Lung (tissue), 11 donors: ENCODE measurements at regions not wholly inside any gene's neighbourhood (a gene's known extent, or its start where the extent isn't known, plus 50 kb on each side); places are given as distances from the start of the nearest gene placed in this dataset.

Source experiments
- ATAC-seq: fragments of 200-7000 bp; cut with Tn5 transposase; one replicate; pipeline ENCODE4 v1.9.1; 2020; ENCODE audit warnings: moderate number of reproducible peaks; ENCODE audit not compliant: insufficient read depth, low FRiP score
- DNase-seq, 3 donors: peaks; one replicate each; pipeline ENCODE4 v3.0.0-alpha.2; 2013 to 2017
- H3K27ac ChIP-seq, 2 donors: one replicate each; pipeline ENCODE4 v1.5.1; 2013; ENCODE audit warnings: mild to moderate bottlenecking in 2 of 2, moderate library complexity in 2 of 2, control low read depth in 1 of 2, inconsistent platforms in 1 of 2, low read depth in 1 of 2, low read length in 1 of 2
- H3K27me3 ChIP-seq, 3 donors: one replicate each; pipeline ENCODE4 v1.5.1; 2013; ENCODE audit warnings: low read length in 2 of 3; ENCODE audit not compliant: control insufficient read depth in 3 of 3, insufficient read depth in 3 of 3
- H3K36me3 ChIP-seq, 4 donors: one replicate each; pipeline ENCODE4 v1.5.1; 2013; ENCODE audit warnings: low read length in 4 of 4, mild to moderate bottlenecking in 1 of 4, moderate library complexity in 1 of 4; ENCODE audit not compliant: control insufficient read depth in 4 of 4, insufficient read depth in 4 of 4
- H3K4me1 ChIP-seq, 5 donors: one replicate each; pipeline ENCODE4 v1.5.1; 2013; ENCODE audit warnings: low read length in 5 of 5, mild to moderate bottlenecking in 2 of 5, moderate library complexity in 1 of 5; ENCODE audit not compliant: control insufficient read depth in 5 of 5, insufficient read depth in 5 of 5
- H3K4me3 ChIP-seq: one replicate; pipeline ENCODE4 v1.5.1; 2013; ENCODE audit warnings: mild to moderate bottlenecking, control low read depth, moderate library complexity
- H3K9ac ChIP-seq, 2 donors: one replicate each; pipeline ENCODE4 v1.5.1; 2013; ENCODE audit warnings: low read length in 2 of 2, control low read depth in 1 of 2; ENCODE audit not compliant: insufficient read depth in 1 of 2
- H3K9me3 ChIP-seq, 4 donors: one replicate each; pipeline ENCODE4 v1.5.1; 2013; ENCODE audit warnings: low read length in 3 of 4, mild to moderate bottlenecking in 1 of 4, moderate library complexity in 1 of 4; ENCODE audit not compliant: control insufficient read depth in 4 of 4, insufficient read depth in 3 of 4
- WGBS, 2 donors: extraction: QIAGEN DNeasy Blood & Tissue Kit; methylation state at CpG; one replicate each; pipeline ENCODE4 v1.1.7; 2013; 5-methylcytosine and 5-hydroxymethylcytosine counted together
- TF ChIP-seq, protein P1 (sequence below): IDR thresholded peaks from 2 replicates; pipeline ENCODE4 v1.5.1; 2012; ENCODE audit warnings: mild to moderate bottlenecking; ENCODE audit errors: control extremely low read depth, extremely low read depth
- donor health status: control.
- donor health status: control.
- donor health status: Bipolar disorder and iron deficiency.
- donor health status: healthy.
- donor health status: DM: yes; HTN: yes; CAD: no.

DNA sequence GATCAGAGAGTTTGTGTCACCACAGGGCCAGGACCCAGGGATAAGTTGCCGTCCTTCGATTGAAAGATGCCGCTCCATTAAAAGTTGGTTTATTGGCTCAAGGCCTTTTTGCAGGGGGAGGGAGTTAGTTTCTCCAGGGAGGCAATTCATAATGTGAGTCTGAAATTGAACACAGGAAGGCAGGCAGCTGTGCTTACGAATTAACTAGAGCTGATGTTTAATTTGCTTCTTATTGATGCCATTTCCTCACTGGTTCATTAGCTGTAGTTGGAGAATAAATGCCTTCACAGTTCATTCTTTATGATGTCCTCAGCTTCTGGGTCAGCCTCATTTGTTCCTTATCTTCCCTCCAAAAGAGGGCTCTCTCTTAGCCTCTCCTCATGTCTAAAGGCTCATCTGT lies 113.2 kb upstream of the PTPRT start:
- H3K4me1 ChIP-seq, result peaks cover 0 to 9% (median 0%) of the 10 kb centered on the region in 5 donors
- DNase-seq (peak; percentile 20 to 71 (median 57)), ATAC-seq (no peak)
- no peaks in the 10 kb centered on the region for H3K27me3 ChIP-seq
- H3K27ac ChIP-seq, result no peak overlapping the region
- H3K9me3 ChIP-seq, result peaks cover 0 to 2% (median 0%) of the 10 kb centered on the region in 4 donors
- TF ChIP-seq, protein P1, sequence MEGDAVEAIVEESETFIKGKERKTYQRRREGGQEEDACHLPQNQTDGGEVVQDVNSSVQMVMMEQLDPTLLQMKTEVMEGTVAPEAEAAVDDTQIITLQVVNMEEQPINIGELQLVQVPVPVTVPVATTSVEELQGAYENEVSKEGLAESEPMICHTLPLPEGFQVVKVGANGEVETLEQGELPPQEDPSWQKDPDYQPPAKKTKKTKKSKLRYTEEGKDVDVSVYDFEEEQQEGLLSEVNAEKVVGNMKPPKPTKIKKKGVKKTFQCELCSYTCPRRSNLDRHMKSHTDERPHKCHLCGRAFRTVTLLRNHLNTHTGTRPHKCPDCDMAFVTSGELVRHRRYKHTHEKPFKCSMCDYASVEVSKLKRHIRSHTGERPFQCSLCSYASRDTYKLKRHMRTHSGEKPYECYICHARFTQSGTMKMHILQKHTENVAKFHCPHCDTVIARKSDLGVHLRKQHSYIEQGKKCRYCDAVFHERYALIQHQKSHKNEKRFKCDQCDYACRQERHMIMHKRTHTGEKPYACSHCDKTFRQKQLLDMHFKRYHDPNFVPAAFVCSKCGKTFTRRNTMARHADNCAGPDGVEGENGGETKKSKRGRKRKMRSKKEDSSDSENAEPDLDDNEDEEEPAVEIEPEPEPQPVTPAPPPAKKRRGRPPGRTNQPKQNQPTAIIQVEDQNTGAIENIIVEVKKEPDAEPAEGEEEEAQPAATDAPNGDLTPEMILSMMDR, result no peak
- no peaks in the 10 kb centered on the region for H3K36me3 ChIP-seq
- no peak overlapping the region for H3K4me3 ChIP-seq
- WGBS, 2 donors, result 82 to 93% methylated on average over 4 of the region's 4 CpGs
- H3K9ac ChIP-seq, result no peak overlapping the region

DNA sequence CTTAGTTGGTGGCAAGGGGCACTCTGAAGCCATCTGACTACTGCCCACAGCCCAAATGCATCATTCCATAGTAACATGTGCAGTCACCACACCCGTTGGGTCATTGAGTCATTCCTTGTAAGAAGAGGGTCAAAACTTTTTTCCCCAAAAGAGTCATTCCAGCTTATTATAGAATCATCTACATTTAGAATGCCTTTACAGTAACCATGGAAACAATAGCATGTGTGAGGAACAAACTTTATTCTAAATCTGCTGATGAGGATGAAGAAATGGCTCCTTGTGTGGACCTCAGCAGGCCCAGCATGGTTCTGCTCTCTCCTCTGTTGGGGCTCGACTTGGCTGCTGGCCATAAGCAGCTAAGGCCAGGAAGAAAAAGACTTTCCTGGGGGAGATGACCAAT lies 111.2 kb upstream of the PTPRT start:
- WGBS, 2 donors, result 73 to 81% methylated on average over 2 of the region's 2 CpGs
- no peaks in the 10 kb centered on the region for H3K36me3 ChIP-seq
- H3K9ac ChIP-seq, result no peak overlapping the region
- no peak overlapping the region for H3K27ac ChIP-seq
- DNase-seq, result peak in 1 of 3 donors; percentile 5
- ATAC-seq, result no peak
- H3K9me3 ChIP-seq, result peaks cover 0 to 4% (median 1%) of the 10 kb centered on the region in 4 donors
- TF ChIP-seq, protein P1, result no peak
- no peak overlapping the region for H3K4me3 ChIP-seq
- H3K4me1 ChIP-seq, result no peaks in the 10 kb centered on the region
- no peaks in the 10 kb centered on the region for H3K27me3 ChIP-seq

DNA sequence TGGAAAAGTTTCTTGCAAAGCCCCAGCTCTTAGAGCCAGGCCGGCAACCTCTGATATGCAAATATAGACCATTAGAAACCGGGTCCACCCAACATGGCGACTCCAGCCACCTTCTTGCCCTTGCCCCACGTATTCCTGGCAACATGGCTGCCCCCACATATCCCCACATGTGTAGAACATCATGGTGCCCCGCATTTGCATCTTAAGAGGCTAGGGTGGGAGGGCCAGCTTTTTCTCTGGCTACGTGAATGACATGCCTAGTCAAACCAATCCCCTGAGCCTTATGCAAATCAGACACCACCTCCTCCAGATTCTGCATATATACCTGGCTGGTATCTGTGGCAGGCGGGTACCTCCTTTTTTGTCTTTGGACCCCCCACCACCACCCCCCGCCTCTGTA lies 106.1 kb upstream of the PTPRT start:
- WGBS, 2 donors, result 88 to 89% methylated on average over 8 of the region's 8 CpGs
- TF ChIP-seq, protein P1, result no peak
- DNase-seq (no peak), ATAC-seq (no peak)
- H3K9me3 ChIP-seq, result peaks cover 0 to 11% (median 2%) of the 10 kb centered on the region in 4 donors
- no peak overlapping the region for H3K4me3 ChIP-seq
- no peaks in the 10 kb centered on the region for H3K27me3 ChIP-seq
- H3K27ac ChIP-seq, result no peak overlapping the region
- no peak overlapping the region for H3K9ac ChIP-seq
- H3K36me3 ChIP-seq, result no peaks in the 10 kb centered on the region
- H3K4me1 ChIP-seq, result peaks cover 0 to 6% (median 0%) of the 10 kb centered on the region in 5 donors

DNA sequence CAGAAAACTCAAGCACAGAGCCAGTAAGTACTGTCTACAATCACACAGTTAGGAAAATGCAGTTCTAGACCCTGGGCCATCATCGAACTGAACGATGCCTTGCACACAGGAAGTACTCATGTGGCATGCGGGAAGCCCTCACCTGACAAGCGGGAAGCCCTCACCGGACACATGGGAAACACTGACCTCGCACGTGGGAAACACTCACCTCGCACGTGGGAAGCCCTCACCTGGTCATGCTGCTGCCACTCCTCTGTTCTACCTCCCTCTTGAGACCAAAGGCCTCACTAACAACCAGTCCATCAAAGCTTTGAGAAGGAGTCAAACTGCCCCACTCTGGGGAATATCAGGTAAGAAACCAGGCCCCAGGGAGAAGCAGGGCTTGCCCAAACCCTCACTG lies 105.6 kb upstream of the PTPRT start:
- TF ChIP-seq, protein P1, result no peak

More for the DNA sequence above, 105.6 kb upstream of the PTPRT start:
- no peak overlapping the region for H3K27ac ChIP-seq
- ATAC-seq (no peak), DNase-seq (no peak)
- WGBS, 2 donors, result 92 to 94% methylated on average over 9 of the region's 9 CpGs
- no peak overlapping the region for H3K9ac ChIP-seq
- H3K27me3 ChIP-seq, result no peaks in the 10 kb centered on the region
- H3K4me3 ChIP-seq, result no peak overlapping the region
- H3K9me3 ChIP-seq, result peaks cover 0 to 11% (median 2%) of the 10 kb centered on the region in 4 donors
- no peaks in the 10 kb centered on the region for H3K36me3 ChIP-seq
- H3K4me1 ChIP-seq, result peaks cover 0 to 6% (median 0%) of the 10 kb centered on the region in 5 donors
